GM21447 (cell line): ENCODE measurements at regions not wholly inside any gene's neighbourhood (a gene's known extent, or its start where the extent isn't known, plus 50 kb on each side); places are given as distances from the start of the nearest gene placed in this dataset.
"Not testable (repeated sequence)": the region's sequence is repeated elsewhere in the genome, so short reads cannot be mapped to it uniquely, and the experiment has no call there.

Experiments used
- ATAC-seq: cut with Tn5 transposase; IDR thresholded peaks from one replicate; pipeline ENCODE4 v1.9.1; 2021; ENCODE audit not compliant: unreplicated experiment

DNA sequence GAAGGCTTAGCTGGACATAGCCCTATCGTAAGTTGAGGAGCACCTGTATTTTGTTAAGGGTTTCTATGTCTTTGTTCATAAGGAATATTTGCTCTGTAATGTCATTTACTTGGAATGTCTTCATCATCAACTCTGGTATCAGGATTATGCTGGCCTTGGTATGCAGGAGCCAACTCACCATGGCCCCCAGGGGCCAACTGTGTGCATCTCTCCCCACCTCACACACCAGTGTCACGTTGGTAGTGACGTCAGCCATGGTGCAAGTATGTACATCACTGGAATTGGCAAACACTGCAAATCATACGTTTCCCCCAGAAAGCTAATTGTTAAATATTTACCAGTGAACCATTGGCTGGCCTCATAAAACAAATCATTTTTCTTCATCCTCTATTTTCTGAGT, 70.8 kb downstream of the YTHDF1 start:
- no peak for ATAC-seq

- no peak for ATAC-seq
Observed at GRCh38 chr20:63142933-63143332, 73.0 kb downstream of the YTHDF1 start.

DNA sequence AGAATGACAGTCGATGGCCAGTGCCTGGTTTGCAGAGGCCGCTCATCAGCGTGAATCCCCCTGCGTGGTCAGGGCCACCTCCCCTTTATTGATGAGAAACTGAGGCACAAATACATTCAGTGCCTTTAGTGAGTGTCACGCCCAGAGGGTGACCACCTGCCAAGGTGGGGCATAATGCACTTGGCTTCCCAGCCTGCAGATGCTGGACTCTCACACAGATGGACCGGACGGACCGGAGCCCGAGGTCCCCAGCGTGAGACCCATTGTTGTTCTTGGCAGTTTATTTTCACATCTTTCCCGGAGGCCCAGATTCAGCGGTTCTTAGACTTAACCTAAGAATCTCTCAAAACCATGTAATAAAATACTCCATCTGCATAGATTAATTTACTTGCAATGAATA, 74.4 kb downstream of the YTHDF1 start:
- ATAC-seq = no peak

GRCh38 chr20:63140514-63141433, 75.2 kb downstream of the YTHDF1 start:
- no peak for ATAC-seq

GRCh38 chr20:63139837-63140236, 76.1 kb downstream of the YTHDF1 start:
- no peak for ATAC-seq

GRCh38 chr20:63139356-63139755, 76.6 kb downstream of the YTHDF1 start:
- ATAC-seq = no peak

DNA sequence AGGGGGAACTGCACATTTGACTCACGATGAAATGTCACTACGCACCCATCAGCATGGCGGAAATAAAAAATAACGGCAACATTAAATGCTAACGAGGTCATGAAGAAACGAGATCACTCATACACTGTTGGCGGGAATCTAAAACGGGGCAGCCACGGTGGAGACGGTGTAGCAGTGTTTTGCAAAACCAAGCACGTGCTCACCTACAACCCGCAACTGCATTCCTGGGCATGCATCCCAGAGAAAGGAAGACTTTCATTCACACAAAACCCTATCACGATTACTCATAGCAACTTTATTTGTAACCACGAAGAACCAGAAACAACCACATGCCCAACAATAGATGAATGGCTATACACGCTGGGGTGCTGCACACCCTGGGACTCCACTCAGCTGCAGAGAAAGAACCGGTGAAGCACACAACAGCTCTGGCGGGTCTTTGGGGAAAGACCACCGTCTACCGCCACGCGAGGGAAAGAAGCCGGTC, 77.0 kb downstream of the YTHDF1 start:
- ATAC-seq = no peak

- ATAC-seq = no peak
Observed at GRCh38 chr20:63137851-63138415, 78.0 kb downstream of the YTHDF1 start.

DNA sequence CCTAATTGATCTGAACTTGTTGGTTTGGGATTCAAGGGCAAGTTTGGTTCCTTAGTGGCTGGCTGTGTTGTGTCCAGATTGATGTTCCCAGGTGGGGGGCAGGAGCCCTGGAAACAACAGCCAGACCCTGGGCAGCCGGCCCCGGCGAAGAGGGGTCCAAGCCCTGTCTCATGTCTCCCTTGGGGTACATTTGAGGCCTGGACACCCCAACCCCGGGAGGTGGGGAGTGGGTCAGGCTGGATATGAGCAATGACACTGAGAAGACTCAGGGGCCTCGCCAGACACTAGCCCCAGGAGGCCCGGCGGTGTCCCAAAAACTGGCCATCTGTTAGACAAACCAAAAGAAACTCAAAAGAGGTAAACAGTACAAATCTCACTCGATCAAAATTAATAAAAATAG, 79.6 kb downstream of the YTHDF1 start:
- no peak for ATAC-seq

DNA sequence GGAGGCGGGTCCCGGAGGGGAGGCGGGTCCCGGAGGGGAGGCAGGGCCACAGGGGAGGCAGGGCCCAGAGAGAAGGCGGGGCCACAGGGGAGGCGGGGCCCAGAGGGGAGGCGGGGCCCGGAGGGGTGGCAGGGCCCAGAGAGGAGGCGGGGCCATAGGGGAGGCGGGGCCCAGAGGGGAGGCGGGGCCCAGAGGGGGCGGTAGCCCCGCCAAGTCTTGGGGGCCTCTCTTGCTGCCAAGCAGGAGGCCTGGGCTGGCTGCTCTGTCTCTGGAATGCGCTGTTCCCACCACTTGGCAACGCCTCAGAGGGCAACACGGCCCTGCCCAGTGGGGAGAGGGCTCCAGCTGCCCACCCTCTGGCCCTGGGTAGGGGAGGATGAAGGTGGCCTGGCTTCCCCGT, 80.5 kb downstream of the YTHDF1 start:
- ATAC-seq = no peak

DNA sequence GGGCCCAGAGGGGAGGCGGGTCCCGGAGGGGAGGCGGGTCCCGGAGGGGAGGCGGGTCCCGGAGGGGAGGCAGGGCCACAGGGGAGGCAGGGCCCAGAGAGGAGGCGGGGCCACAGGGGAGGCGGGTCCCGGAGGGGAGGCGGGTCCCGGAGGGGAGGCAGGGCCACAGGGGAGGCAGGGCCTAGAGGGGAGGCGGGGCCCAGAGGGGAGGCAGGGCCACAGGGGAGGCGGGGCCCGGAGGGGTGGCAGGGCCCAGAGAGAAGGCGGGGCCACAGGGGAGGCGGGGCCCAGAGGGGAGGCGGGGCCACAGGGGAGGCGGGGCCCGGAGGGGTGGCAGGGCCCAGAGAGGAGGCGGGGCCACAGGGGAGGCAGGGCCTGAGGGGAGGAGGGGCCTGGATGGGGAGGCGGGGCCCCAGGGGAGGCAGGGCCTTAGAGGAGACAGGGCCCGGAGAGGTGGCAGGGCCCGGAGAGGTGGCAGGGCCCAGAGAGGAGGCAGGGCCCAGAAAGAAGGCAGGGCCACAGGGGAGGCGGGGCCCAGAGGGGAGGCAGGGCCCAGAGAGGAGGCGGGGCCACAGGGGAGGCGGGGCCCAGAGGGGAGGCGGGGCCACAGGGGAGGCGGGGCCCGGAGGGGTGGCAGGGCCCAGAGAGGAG, 81.1 kb downstream of the YTHDF1 start:
- not testable (repeated sequence) for ATAC-seq

DNA sequence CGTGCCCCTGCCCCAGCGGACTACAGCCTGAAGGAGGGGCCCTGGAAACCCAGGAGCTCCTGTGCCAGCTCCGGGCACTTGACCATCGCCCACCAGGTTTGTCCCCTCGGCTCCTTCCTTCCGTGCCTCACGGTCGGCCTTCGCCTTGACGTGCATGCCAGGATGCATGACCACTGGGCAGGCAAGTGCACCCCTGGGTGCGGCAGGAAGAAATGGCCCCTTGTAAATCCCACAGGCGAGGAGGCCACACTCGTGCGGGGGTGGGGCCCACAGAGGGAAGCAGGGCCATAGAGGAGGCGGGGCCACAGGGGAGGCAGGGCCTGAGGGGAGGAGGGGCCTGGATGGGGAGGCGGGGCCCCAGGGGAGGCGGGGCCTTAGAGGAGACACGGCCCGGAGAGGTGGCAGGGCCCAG, 81.7 kb downstream of the YTHDF1 start:
- ATAC-seq = no peak

DNA sequence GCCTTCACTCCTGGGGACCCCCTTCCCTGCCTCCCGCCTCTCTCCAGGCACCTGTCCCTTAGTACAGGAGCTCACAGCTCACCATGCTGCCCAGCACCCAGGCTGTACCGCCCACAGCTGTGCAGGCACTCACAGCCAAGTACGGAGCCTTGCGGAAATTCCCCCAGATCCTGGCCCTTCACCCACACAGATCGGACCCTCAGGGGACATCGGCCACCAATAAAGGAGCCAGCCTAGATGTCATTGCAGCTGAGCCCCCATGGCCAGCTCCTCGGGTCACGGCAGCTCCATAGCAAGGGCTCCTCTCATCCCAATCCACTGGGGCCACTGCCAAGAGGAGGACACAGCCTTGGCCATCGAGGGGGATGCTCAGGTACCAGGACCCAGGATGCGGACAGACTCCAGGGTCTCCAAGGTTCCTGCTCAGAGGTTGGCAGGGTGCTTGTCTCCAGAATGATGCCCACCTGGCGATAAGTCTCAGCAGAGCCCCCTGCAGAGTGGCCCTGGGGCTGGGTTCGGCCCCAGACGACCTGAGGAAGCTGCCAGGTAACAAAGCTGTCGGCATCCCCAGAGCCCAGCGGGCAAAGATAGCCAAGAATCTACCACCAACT, 82.3 kb downstream of the YTHDF1 start:
- no peak for ATAC-seq

DNA sequence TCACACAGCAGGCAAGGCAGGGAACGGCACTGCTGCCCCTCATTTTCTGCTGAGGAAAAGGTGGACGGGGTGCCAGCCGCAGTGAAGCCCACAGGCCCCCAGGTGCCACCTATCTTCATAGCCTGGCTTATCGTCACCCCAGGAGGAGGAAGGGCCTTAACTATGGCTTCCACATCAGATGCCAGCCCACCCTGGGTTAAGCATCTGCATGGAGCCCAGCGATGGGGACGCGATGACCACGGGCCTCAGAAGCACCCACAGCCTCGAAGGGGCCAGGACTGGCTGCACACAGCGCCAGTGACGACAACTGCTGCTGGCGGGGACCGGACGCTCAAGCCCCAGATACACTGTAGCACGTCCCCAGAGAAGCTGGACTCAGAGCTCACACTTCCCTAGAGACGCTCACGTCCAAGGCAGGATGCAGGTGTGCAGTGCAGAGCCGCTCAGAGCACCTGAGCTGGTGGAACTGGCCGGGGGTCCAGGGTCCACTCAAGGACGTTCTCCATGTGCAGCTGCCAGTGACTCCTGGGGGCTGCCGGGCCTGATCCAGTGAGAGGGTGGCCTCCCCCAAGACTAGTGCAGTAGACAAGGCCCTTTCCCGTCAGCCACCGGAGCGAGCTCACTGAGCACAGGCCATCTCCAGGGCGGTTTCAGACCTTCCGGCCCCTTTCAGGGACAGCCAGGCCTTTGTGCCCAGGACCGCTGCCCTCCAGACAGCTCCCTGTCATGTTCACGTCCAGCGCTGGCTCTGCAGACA, 83.0 kb downstream of the YTHDF1 start:
- no peak for ATAC-seq

- ATAC-seq = no peak
Observed at GRCh38 chr20:63132131-63132714, 83.7 kb downstream of the YTHDF1 start.

DNA sequence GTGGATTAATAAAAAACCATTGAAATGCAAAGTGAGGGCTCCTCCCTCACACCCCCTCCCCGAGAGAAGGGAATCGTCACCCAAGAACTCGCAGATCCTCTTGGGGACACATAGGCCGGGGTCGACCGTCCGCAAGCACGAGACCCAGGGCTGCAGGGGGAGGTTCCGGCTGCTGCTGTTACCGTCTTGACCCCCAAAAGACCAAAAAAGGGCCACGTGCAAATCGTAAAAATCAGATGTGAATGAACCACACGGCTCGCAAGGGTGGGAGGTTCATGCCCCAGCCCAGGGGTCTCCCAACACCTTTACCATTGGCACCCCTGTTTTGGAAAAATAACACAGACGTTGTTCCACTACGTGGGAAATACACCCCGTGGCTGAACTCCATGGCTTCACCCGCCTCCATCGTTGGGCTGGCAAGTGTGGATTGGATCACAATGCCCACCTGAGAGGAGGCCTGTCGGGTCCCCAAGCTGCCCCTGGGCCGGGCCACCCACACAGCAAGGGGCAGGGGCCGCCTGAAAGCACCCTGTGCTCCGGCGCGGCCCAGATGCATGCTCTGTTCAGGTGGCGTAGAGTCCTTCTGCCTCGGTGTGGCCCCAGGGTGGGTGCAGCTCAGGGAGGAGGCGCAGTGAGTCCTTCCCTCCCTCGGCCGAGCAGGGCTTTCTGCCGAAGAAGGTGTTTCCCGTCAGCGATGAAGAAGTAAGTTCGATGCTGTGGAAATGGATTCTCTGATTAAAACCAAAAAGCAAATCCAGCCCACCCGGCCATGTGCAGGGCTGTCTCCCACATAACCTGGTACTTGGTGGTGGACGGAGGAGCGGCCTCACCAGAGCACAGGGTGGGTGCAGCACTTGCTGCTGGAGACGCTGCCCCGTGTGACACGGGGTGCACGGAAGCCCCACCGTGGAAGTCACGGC, 85.0 kb downstream of the YTHDF1 start:
- no peak for ATAC-seq

- no peak for ATAC-seq
Observed at GRCh38 chr20:63129991-63130657, 85.8 kb downstream of the YTHDF1 start.

DNA sequence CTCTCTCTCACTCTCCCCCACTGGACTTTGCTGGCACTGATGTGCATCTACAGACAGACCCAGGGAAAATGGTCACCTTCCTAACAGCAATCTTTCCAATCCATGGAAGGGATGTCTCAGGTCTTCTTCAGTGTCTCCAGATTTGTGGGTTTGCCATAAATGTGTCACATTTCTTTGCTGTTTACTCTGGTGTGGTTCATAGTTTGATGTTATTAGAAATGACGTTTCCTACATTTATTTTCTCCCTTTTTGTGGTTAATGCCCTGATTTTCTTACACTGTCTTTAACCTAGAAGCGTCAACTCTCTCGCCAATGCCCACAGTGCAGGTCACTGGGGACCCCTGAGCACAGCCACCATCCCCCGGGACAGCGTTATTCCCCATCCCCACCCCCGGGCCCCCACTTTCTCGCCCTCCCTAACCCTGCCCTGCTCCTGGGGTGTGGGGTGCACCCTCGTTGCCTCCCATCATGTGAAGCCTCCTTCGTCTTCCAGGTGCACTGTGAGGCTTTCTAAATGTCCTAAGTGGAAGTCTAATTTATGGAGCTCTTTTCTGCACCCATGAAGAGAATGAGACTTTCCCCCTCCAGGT, 86.5 kb downstream of the YTHDF1 start:
- ATAC-seq = no peak
